ENCODE measurements at regions not wholly inside any gene's neighbourhood (a gene's known extent, or its start where the extent isn't known, plus 50 kb on each side); places are given as distances from the start of the nearest gene placed in this dataset.

GRCh38 chr17:15048933-15049794 lies 216.0 kb downstream of the PMP22 start:
- Histone ChIP-seq H3K4me3 (no peak overlapping the region), H3K36me3 (replicated peaks) (no peaks in the 10 kb centered on the region), H3K9me3 (no peaks in the 10 kb centered on the region), H3K4me1 (no peaks in the 10 kb centered on the region), H3K27me3 (ENCODE audit: low read depth) (no peaks in the 10 kb centered on the region)
- in situ Hi-C loops (cut with MboI; ENCODE audit: low sequenced_read_pairs) = no loop called here
- no peak for DNase-seq (ENCODE audit: low spot score in 2 of 2)

DNA sequence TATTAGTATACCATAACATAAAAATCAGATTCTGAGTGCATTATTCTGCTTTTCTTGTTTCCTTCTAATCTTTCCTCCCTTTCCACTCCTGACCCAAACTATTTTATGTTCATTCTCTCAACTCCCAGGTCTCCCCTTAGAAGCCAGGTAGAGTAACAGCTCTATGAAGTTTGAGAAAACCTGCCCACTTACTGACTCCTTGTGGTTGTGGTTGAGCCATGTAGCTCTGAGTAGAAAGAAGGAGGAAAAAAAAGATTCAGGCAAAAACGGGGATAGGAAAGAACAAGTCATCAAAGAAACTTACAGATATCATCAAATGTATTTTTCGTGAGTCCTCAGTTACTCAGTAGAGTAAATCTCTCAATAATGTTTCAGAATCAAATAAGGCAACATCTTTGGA lies 216.7 kb downstream of the PMP22 start:
- Histone ChIP-seq H3K36me3 (replicated peaks) (no peaks in the 10 kb centered on the region), H3K4me3 (no peak overlapping the region), H3K4me1 (no peaks in the 10 kb centered on the region), H3K9me3 (no peaks in the 10 kb centered on the region), H3K27me3 (ENCODE audit: low read depth) (no peaks in the 10 kb centered on the region)
- DNase-seq (ENCODE audit: low spot score in 2 of 2) = no peak
- in situ Hi-C loops (cut with MboI; ENCODE audit: low sequenced_read_pairs) = no loop called here

DNA sequence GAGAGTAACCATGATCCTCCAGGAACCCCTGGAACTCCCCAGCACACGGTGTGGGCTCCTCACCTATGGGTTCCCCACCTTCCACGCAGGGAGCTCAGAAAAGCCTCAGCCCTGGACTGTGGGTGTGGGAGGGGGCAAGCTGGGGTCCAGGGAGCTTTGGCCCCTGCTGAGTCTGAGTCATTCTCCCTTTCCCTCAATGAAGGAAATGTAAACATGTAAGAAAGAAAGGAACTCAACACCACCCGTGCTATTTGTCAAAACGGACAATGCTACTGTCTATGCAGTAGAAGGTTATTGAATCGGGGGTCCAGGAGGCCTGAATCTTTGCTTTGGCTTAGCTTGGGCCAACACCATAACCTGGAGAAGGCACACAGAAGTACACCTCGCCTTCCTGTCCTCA lies 222.8 kb downstream of the PMP22 start:
- H3K9me3 ChIP-seq = no peaks in the 10 kb centered on the region
- in situ Hi-C loops (cut with MboI; ENCODE audit: low sequenced_read_pairs) = no loop called here
- no peaks in the 10 kb centered on the region for H3K27me3 ChIP-seq (ENCODE audit: low read depth)
- H3K4me3 ChIP-seq = no peak overlapping the region
- DNase-seq (ENCODE audit: low spot score in 2 of 2) = no peak
- no peaks in the 10 kb centered on the region for H3K4me1 ChIP-seq
- no peaks in the 10 kb centered on the region for H3K36me3 ChIP-seq (replicated peaks)

- DNase-seq (ENCODE audit: low spot score in 2 of 2) = no peak
- Histone ChIP-seq H3K4me1 (no peaks in the 10 kb centered on the region), H3K9me3 (no peaks in the 10 kb centered on the region), H3K4me3 (no peak overlapping the region), H3K36me3 (replicated peaks) (no peaks in the 10 kb centered on the region), H3K27me3 (ENCODE audit: low read depth) (no peaks in the 10 kb centered on the region)
- in situ Hi-C loops (cut with MboI; ENCODE audit: low sequenced_read_pairs) = no loop called here
Observed at GRCh38 chr17:15039366-15039765, 225.8 kb downstream of the PMP22 start.

DNA sequence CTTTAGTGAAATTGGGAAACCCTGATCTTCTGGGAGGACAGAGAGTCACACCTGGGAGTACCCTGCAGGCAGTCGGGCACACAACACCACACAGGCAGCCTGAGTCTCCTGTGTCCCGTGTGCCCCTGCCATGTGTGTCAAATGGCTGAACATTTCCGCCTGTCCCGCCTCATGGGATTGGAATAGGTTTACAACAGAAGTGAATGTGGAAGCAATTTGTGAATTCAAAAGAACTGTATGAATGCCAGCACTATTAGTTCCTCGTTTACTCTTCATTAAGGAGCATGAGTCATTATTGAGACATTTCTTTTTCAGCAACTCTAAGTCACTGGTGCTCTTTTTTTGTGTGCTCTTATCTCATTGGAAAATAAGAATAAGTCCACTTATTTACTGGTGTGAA lies 226.5 kb downstream of the PMP22 start:
- DNase-seq (ENCODE audit: low spot score in 2 of 2) = no peak

DNA sequence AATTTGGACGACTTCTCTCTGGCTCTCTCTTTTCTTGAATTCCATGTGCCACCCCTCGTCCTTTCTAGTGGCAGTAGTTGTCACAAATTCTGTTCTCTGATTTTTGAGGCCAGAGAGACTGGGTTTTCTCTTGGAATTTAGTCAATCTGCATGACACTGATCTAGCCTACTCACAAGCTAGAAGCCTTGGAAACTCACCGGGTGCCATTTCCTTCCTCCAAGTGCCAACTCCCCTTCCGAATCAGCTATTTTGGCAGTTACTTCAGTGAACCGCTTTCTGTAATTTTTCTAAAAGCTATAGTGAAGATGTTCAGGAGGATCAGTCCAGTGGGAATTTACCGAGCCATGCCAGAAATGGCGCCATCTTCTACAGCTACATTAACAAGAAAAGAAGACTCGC lies 228.9 kb downstream of the PMP22 start:
- no peaks in the 10 kb centered on the region for H3K4me1 ChIP-seq
- in situ Hi-C loops (cut with MboI; ENCODE audit: low sequenced_read_pairs) = no loop called here
- no peak for DNase-seq (ENCODE audit: low spot score in 2 of 2)
- no peak overlapping the region for H3K4me3 ChIP-seq
- H3K9me3 ChIP-seq = no peaks in the 10 kb centered on the region
- H3K27me3 ChIP-seq (ENCODE audit: low read depth) = no peaks in the 10 kb centered on the region
- no peaks in the 10 kb centered on the region for H3K36me3 ChIP-seq (replicated peaks)

More for the DNA sequence above, 226.5 kb downstream of the PMP22 start:
- H3K27me3 ChIP-seq (ENCODE audit: low read depth) = no peaks in the 10 kb centered on the region
- H3K4me3 ChIP-seq = no peak overlapping the region
- H3K36me3 ChIP-seq (replicated peaks) = no peaks in the 10 kb centered on the region
- in situ Hi-C loops (cut with MboI; ENCODE audit: low sequenced_read_pairs) = no loop called here
- H3K9me3 ChIP-seq = no peaks in the 10 kb centered on the region
- no peaks in the 10 kb centered on the region for H3K4me1 ChIP-seq

GRCh38 chr17:15031975-15032374 lies 233.2 kb downstream of the PMP22 start:
- no peaks in the 10 kb centered on the region for H3K27me3 ChIP-seq (ENCODE audit: low read depth)
- no peak overlapping the region for H3K4me3 ChIP-seq
- in situ Hi-C loops (cut with MboI; ENCODE audit: low sequenced_read_pairs) = no loop called here
- H3K9me3 ChIP-seq = no peaks in the 10 kb centered on the region
- H3K36me3 ChIP-seq (replicated peaks) = no peaks in the 10 kb centered on the region
- DNase-seq (ENCODE audit: low spot score in 2 of 2) = no peak
- no peaks in the 10 kb centered on the region for H3K4me1 ChIP-seq

- no peaks in the 10 kb centered on the region for H3K27me3 ChIP-seq (ENCODE audit: low read depth)
- in situ Hi-C loops (cut with MboI; ENCODE audit: low sequenced_read_pairs) = no loop called here
- no peaks in the 10 kb centered on the region for H3K36me3 ChIP-seq (replicated peaks)
Observed at GRCh38 chr17:15029469-15029868, 235.7 kb downstream of the PMP22 start.

DNA sequence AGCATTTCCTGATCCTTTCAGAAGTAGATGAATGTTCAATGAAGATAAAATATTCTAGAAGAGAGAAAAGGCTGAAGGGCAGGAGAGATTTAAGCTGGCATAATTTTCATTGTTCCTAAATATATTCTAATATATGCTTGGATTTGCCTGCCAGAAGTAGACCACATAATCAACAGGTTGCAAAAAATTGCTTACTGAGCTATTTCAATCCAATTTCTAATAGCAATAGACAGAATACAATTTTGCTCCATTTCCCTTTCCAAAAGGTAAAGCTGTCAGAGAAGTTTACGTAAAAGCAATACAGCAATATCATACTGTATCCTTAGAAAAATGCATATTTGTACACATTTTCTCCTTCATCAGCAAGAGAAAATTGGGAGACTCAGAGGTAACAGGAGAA lies 237.3 kb downstream of the PMP22 start:
- no peak for DNase-seq (ENCODE audit: low spot score in 2 of 2)
- Histone ChIP-seq H3K4me3 (no peak overlapping the region), H3K4me1 (no peaks in the 10 kb centered on the region), H3K27me3 (ENCODE audit: low read depth) (no peaks in the 10 kb centered on the region), H3K9me3 (no peaks in the 10 kb centered on the region), H3K36me3 (replicated peaks) (no peaks in the 10 kb centered on the region)
- in situ Hi-C loops (cut with MboI; ENCODE audit: low sequenced_read_pairs) = no loop called here

More at GRCh38 chr17:15029469-15029868, 235.7 kb downstream of the PMP22 start:
- H3K4me1 ChIP-seq = no peaks in the 10 kb centered on the region
- no peak overlapping the region for H3K4me3 ChIP-seq
- no peak for DNase-seq (ENCODE audit: low spot score in 2 of 2)
- H3K9me3 ChIP-seq = no peaks in the 10 kb centered on the region

DNA sequence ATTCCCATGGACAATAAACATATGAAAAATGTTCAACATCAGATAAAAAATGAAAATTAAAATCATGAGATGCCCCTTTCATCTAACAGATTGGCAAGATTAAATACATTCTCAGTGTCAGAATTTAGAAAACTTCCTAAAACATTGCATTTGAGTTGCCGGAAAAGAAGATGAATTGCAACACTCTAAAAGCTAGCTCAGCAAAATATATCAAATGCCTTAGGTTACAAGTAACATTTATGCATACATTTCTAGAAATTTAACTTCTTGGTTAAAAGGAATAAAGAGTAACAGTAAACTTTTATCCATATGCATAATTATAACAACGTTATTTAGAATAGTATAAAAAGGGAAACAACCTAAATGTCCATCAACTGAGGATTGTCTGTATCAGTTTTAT lies 239.0 kb downstream of the PMP22 start:
- in situ Hi-C loops (cut with MboI; ENCODE audit: low sequenced_read_pairs) = no loop called here
- no peak for DNase-seq (ENCODE audit: low spot score in 2 of 2)
- Histone ChIP-seq H3K4me1 (no peaks in the 10 kb centered on the region), H3K27me3 (ENCODE audit: low read depth) (no peaks in the 10 kb centered on the region), H3K36me3 (replicated peaks) (no peaks in the 10 kb centered on the region), H3K9me3 (no peaks in the 10 kb centered on the region), H3K4me3 (no peak overlapping the region)

DNA sequence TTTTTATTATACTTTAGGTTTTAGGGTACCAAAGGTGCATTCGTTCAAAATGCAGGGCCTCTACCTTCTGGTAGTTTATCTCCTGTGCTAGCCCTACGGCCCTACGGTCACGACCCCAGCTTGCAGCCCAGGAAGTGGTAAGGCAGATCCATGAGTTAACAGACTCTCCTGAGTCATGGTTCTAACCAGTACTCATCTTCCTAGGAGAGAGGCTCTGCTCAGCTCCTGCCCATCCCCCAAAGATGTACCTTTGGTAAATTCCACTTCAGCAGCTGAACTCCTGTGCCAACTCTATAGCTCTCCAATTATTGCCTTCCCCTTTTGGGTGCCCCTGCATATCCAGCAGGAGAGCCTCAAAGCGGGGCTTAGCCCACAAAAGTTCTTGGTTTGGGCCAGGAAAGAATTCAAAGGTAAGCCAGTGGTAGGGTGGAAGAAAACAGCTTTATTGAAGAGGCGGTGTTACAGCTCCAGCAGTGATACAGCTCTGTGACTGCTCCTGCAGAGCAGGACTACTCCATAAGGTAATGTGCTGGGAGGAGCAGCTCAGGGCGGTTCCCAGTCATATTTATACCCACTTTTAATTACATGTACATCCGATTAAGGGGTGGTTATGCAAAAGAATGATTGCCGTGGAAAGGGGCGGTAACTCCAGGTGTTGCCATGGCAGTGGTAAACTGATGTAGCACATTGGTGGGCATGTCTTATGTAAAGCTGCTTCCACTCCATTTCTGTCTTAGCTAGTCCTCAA lies 241.4 kb downstream of the PMP22 start:
- H3K9me3 ChIP-seq = no peaks in the 10 kb centered on the region
- H3K4me3 ChIP-seq = no peak overlapping the region
- no peak for DNase-seq (ENCODE audit: low spot score in 2 of 2)
- in situ Hi-C loops (cut with MboI; ENCODE audit: low sequenced_read_pairs) = no loop called here
- H3K36me3 ChIP-seq (replicated peaks) = no peaks in the 10 kb centered on the region
- no peaks in the 10 kb centered on the region for H3K4me1 ChIP-seq
- H3K27me3 ChIP-seq (ENCODE audit: low read depth) = no peaks in the 10 kb centered on the region

GRCh38 chr17:15019158-15019557 lies 246.0 kb downstream of the PMP22 start:
- Histone ChIP-seq H3K36me3 (replicated peaks) (no peaks in the 10 kb centered on the region), H3K27me3 (ENCODE audit: low read depth) (no peaks in the 10 kb centered on the region), H3K4me1 (no peaks in the 10 kb centered on the region), H3K4me3 (no peak overlapping the region), H3K9me3 (no peaks in the 10 kb centered on the region)
- no peak for DNase-seq (ENCODE audit: low spot score in 2 of 2)
- in situ Hi-C loops (cut with MboI; ENCODE audit: low sequenced_read_pairs) = no loop called here

DNA sequence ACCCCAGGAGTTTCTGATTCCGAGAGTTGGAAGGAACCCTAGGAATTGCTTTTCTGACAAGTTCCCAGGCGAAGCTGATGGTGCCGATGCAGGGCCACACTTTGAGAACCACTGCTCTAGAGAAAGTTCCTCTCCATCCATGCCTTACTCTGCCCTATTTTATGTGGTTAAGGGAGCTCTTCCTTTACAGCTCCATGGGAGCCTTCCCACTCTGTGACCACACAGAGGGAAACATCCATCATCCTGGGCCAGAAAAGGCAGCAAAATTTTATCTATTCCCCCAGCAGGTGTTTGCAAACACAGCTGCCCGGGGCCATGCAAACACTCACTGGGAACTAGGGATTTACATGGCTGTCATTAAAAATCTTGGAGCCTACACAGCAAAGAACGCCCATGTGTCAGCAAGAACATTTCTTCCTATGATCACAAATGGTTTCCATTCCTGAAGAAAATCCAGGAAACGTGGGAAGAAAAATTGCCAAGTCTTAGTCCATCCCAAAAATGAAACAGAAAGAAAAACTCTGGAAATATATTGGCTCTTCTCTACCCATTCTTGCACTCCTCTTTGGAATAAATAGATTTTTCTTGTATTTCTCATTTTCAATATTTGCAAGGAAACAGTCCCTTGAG lies 252.7 kb downstream of the PMP22 start:
- Histone ChIP-seq H3K4me1 (no peaks in the 10 kb centered on the region), H3K36me3 (replicated peaks) (no peaks in the 10 kb centered on the region), H3K9me3 (no peaks in the 10 kb centered on the region), H3K27me3 (ENCODE audit: low read depth) (no peaks in the 10 kb centered on the region), H3K4me3 (no peak overlapping the region)
- no peak for DNase-seq (ENCODE audit: low spot score in 2 of 2)
- in situ Hi-C loops (cut with MboI; ENCODE audit: low sequenced_read_pairs) = no loop called here

- Histone ChIP-seq H3K27me3 (ENCODE audit: low read depth) (no peaks in the 10 kb centered on the region), H3K4me1 (no peaks in the 10 kb centered on the region), H3K36me3 (replicated peaks) (no peaks in the 10 kb centered on the region), H3K4me3 (no peak overlapping the region), H3K9me3 (no peaks in the 10 kb centered on the region)
- DNase-seq (ENCODE audit: low spot score in 2 of 2) = no peak
- in situ Hi-C loops (cut with MboI; ENCODE audit: low sequenced_read_pairs) = no loop called here
Observed at GRCh38 chr17:15009087-15009486, 256.0 kb downstream of the PMP22 start.
